ENCODE measurements at regions not wholly inside any gene's neighbourhood (a gene's known extent, or its start where the extent isn't known, plus 50 kb on each side); places are given as distances from the start of the nearest gene placed in this dataset.

DNA sequence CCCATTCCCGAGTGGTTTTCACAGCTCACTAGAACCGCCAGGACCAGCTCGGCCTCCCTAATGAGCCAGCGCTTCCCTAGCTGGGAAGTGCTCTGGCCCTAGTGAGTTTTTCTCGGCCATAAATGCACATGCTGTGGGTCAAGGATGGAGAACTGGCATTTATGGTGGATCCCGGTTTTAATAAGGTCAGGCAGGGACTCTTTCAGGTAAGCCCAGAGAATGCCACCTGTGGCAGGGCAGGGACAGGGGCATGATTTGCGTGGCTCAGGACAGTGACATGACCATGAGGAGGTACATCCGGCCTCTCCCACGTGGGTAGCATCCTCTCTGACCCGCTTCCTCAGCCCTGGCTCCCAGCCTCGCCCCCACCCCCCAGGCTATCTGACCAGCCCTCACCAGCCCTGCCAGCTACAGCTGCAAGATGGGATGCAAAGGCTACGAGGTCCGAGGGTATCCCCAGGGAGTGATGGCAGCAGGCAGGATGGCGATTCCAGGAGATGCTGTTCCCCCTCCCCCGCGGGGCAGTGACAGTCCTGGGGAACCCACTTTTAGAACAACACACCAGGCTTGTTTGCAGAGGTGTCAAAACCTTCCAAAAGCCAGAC lies 60.3 kb upstream of the ADAMTS2 start:
- TF ChIP-seq, protein P1, sequence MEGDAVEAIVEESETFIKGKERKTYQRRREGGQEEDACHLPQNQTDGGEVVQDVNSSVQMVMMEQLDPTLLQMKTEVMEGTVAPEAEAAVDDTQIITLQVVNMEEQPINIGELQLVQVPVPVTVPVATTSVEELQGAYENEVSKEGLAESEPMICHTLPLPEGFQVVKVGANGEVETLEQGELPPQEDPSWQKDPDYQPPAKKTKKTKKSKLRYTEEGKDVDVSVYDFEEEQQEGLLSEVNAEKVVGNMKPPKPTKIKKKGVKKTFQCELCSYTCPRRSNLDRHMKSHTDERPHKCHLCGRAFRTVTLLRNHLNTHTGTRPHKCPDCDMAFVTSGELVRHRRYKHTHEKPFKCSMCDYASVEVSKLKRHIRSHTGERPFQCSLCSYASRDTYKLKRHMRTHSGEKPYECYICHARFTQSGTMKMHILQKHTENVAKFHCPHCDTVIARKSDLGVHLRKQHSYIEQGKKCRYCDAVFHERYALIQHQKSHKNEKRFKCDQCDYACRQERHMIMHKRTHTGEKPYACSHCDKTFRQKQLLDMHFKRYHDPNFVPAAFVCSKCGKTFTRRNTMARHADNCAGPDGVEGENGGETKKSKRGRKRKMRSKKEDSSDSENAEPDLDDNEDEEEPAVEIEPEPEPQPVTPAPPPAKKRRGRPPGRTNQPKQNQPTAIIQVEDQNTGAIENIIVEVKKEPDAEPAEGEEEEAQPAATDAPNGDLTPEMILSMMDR (IDR thresholded peaks at IDR 0.05; ENCODE audit: insufficient read depth, low read depth, low read length), result no peak
- TF ChIP-seq EZH2 (IDR thresholded peaks at IDR 0.05; ENCODE audit: insufficient read depth, low read length), result no peak

All from astrocyte (in vitro differentiated cells and primary cell).